ENCODE measurements at regions not wholly inside any gene's neighbourhood (a gene's known extent, or its start where the extent isn't known, plus 50 kb on each side); places are given as distances from the start of the nearest gene placed in this dataset.

DNA sequence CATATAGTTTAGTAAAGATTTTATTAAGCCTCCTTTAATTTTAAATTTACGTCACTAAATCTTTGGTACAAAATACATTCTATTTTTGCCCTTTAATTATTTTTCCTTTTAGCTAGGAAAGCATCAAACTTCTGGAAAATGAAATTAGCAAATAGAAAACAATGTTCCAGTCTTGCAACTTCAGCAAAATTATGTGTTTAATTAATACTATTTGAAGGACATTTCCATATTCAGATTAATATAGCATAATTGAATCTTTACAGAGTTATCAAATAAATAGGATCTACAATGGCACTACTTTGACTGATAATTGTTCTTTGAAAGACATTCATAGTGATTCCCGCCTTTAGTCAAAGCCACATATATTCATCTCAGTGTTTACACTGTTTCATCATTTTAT, 904.2 kb downstream of the KCNT2 start:
- in situ Hi-C loops (cut with MboI; ENCODE audit: low sequenced_read_pairs in 4 of 4) (no loop called here), intact Hi-C loops (cut with DNase I; ENCODE audit: low total_unique reads) (no loop called here)
- Histone ChIP-seq H3K27ac (no peak overlapping the region), H3K27me3 (no peaks in the 10 kb centered on the region), H3K9me3 (no peaks in the 10 kb centered on the region), H3K4me3 (no peak overlapping the region), H3K36me3 (no peaks in the 10 kb centered on the region), H3K4me1 (no peaks in the 10 kb centered on the region)
- no peak for DNase-seq
- TF ChIP-seq POLR2A (IDR thresholded peaks at IDR 0.05) (no peak), CTCF (IDR thresholded peaks at IDR 0.05 in 4 of 5, conservative IDR thresholded peaks at IDR 0.05 in 1 of 5) (no peak)
- ATAC-seq: no peak

DNA sequence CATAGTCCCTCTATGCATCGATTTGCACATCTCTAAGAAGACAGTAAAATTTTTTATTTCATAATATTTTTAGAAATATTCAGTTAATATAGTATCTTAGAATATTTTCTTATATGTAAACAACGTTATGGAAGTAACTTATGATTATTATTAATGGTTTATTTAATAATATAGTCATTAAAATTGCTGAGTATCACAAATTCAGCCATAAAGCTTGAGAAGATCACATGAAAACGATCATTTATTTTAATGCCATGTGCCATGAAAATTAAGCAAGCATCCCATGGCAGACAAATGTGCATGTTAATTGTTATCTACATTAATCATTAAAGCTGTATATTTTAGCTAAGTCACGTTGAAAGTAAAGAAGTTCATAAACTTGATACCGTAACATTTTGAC, 907.1 kb downstream of the KCNT2 start:
- Histone ChIP-seq H3K27ac (no peak overlapping the region), H3K27me3 (no peaks in the 10 kb centered on the region), H3K36me3 (no peaks in the 10 kb centered on the region), H3K4me1 (no peaks in the 10 kb centered on the region), H3K9me3 (no peaks in the 10 kb centered on the region), H3K4me3 (no peak overlapping the region)
- ATAC-seq (no peak), DNase-seq (no peak)
- TF ChIP-seq CTCF (IDR thresholded peaks at IDR 0.05 in 4 of 5, conservative IDR thresholded peaks at IDR 0.05 in 1 of 5): no peak
- TF ChIP-seq POLR2A (IDR thresholded peaks at IDR 0.05): no peak
- in situ Hi-C loops (cut with MboI; ENCODE audit: low sequenced_read_pairs in 4 of 4) (no loop called here), intact Hi-C loops (cut with DNase I; ENCODE audit: low total_unique reads) (no loop called here)

- H3K4me3 ChIP-seq: no peak overlapping the region
- no peaks in the 10 kb centered on the region for H3K9me3 ChIP-seq
- in situ Hi-C loops (cut with MboI; ENCODE audit: low sequenced_read_pairs in 4 of 4): no loop called here
- H3K4me1 ChIP-seq: no peaks in the 10 kb centered on the region
- TF ChIP-seq POLR2A (IDR thresholded peaks at IDR 0.05) (no peak), CTCF (IDR thresholded peaks at IDR 0.05 in 4 of 5, conservative IDR thresholded peaks at IDR 0.05 in 1 of 5) (no peak)
- DNase-seq: no peak
- no peak overlapping the region for H3K27ac ChIP-seq
- H3K27me3 ChIP-seq: no peaks in the 10 kb centered on the region
- H3K36me3 ChIP-seq: no peaks in the 10 kb centered on the region
- intact Hi-C loops (cut with DNase I; ENCODE audit: low total_unique reads): no loop called here
- no peak for ATAC-seq
These were observed 911.1 kb downstream of the KCNT2 start for GRCh38 chr1:195697130-195697529.

GRCh38 chr1:195686764-195687163, 921.5 kb downstream of the KCNT2 start:
- Histone ChIP-seq H3K4me3 (no peak overlapping the region), H3K27ac (no peak overlapping the region), H3K27me3 (no peaks in the 10 kb centered on the region), H3K9me3 (no peaks in the 10 kb centered on the region), H3K4me1 (no peaks in the 10 kb centered on the region), H3K36me3 (no peaks in the 10 kb centered on the region)
- TF ChIP-seq CTCF (IDR thresholded peaks at IDR 0.05 in 4 of 5, conservative IDR thresholded peaks at IDR 0.05 in 1 of 5) (no peak), POLR2A (IDR thresholded peaks at IDR 0.05) (no peak)
- in situ Hi-C loops (cut with MboI; ENCODE audit: low sequenced_read_pairs in 4 of 4) (no loop called here), intact Hi-C loops (cut with DNase I; ENCODE audit: low total_unique reads) (no loop called here)
- no peak for DNase-seq
- ATAC-seq: no peak

DNA sequence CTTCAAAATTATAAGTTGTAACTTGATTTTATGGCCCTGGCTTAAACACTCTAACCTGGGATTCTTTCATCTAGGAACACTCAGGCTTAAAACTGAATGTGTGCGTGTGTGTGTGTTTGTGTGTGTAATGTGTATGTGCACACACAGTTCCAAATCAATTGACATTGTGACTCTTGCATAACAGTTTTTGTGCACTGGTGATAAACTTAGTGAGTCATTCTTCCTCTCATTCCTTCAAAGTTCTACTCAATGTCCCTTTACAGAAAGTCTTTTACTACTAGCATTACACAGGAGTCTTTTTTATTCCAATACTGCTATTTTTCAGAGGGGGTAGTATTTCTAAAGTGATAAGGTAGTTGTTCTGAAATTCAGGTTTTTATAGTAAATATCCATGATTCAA, 943.6 kb downstream of the KCNT2 start:
- intact Hi-C loops (cut with DNase I; ENCODE audit: low total_unique reads) (no loop called here), in situ Hi-C loops (cut with MboI; ENCODE audit: low sequenced_read_pairs in 4 of 4) (no loop called here)
- Histone ChIP-seq H3K27ac (no peak overlapping the region), H3K4me1 (no peaks in the 10 kb centered on the region), H3K9me3 (no peaks in the 10 kb centered on the region), H3K27me3 (no peaks in the 10 kb centered on the region), H3K36me3 (no peaks in the 10 kb centered on the region), H3K4me3 (no peak overlapping the region)
- ATAC-seq (no peak), DNase-seq (no peak)
- TF ChIP-seq CTCF (IDR thresholded peaks at IDR 0.05 in 4 of 5, conservative IDR thresholded peaks at IDR 0.05 in 1 of 5): no peak
- TF ChIP-seq POLR2A (IDR thresholded peaks at IDR 0.05): no peak
